ENCODE measurements at regions not wholly inside any gene's neighbourhood (a gene's known extent, or its start where the extent isn't known, plus 50 kb on each side); places are given as distances from the start of the nearest gene placed in this dataset.

DNA sequence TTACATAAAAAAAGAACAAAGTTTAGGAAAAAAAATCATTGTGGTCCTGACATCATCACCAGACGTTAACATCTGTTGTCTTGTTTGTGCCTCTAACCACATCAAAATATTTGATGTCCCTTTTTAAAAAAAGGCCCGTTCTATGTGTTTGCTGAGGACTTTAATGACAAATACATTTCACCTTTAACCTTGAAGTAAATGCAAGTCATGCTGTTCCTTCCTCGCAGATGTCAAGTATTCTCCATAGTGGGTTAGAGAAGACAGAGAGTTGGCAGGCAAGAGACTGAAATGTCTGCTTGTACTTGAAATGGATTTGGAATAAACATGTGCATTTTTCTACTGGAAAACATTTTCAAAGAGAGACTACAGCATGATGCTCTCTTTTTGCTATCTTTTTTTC lies 134.9 kb downstream of the FGF9 start:
- H3K27me3 ChIP-seq (ENCODE audit: insufficient read depth, low read depth), result peaks cover 10% of the 10 kb centered on the region; the same call in 1 of the 2 replicates
- intact Hi-C loops (cut with micrococcal nuclease; ENCODE audit: unreplicated experiment), result no loop called here
- no peak overlapping the region for H3K27ac ChIP-seq
- no peak overlapping the region for H2AFZ ChIP-seq
- H3K4me1 ChIP-seq (replicated peaks; ENCODE audit: insufficient read depth), result no peaks in the 10 kb centered on the region
- ChIA-PET CTCF (no interaction called here), POLR2A (ENCODE audit: unreplicated experiment) (no interaction called here)
- H3K79me2 ChIP-seq (ENCODE audit: low read depth), result no peaks in the 10 kb centered on the region
- no peaks in the 10 kb centered on the region for H3K36me3 ChIP-seq (ENCODE audit: low read depth)
- no peaks in the 10 kb centered on the region for H3K9me2 ChIP-seq (ENCODE audit: insufficient read depth)
- no peak for TF ChIP-seq EZH2 (IDR thresholded peaks at IDR 0.05; ENCODE audit: low read depth)
- TF ChIP-seq, protein P1, sequence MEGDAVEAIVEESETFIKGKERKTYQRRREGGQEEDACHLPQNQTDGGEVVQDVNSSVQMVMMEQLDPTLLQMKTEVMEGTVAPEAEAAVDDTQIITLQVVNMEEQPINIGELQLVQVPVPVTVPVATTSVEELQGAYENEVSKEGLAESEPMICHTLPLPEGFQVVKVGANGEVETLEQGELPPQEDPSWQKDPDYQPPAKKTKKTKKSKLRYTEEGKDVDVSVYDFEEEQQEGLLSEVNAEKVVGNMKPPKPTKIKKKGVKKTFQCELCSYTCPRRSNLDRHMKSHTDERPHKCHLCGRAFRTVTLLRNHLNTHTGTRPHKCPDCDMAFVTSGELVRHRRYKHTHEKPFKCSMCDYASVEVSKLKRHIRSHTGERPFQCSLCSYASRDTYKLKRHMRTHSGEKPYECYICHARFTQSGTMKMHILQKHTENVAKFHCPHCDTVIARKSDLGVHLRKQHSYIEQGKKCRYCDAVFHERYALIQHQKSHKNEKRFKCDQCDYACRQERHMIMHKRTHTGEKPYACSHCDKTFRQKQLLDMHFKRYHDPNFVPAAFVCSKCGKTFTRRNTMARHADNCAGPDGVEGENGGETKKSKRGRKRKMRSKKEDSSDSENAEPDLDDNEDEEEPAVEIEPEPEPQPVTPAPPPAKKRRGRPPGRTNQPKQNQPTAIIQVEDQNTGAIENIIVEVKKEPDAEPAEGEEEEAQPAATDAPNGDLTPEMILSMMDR (conservative IDR thresholded peaks at IDR 0.05), result no peak
- no peaks in the 10 kb centered on the region for H3K9me3 ChIP-seq (ENCODE audit: insufficient read depth, low read depth)
- BruUV-seq (replicated peaks), result no TSS peak
- no peaks in the 10 kb centered on the region for H4K20me1 ChIP-seq (ENCODE audit: insufficient read depth)
- no peaks in the 10 kb centered on the region for H3F3A ChIP-seq (ENCODE audit: insufficient read depth, low read depth)
- no peak overlapping the region for H3K4me3 ChIP-seq
- no peak for DNase-seq
- no peak overlapping the region for H3K4me2 ChIP-seq

DNA sequence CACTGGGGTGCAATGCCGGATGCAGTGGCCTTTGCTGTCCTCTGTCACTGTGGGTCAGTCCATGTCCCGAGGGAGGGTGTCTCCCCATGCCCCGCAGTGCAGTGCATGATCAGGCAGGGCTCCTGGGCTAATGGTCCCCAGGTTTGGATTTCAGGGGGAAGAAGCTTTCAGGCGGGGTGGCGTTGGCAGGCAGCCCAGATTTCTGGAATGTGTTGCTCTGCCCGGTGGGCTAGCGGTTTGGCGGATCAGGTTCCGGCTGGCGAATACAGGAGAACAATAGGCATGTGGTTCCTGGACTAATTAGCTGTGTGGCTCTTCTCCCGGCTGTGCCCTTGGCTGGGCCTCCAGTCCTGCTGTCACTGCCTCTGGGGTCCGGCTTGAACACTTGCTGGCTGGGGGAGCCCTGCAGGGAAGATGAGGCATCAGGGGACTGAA lies 141.3 kb downstream of the FGF9 start:
- Histone ChIP-seq H3K36me3 (ENCODE audit: low read depth) (no peaks in the 10 kb centered on the region), H4K20me1 (ENCODE audit: insufficient read depth) (no peaks in the 10 kb centered on the region), H3K79me2 (ENCODE audit: low read depth) (no peaks in the 10 kb centered on the region), H3K4me2 (no peak overlapping the region), H2AFZ (no peak overlapping the region), H3K4me1 (replicated peaks; ENCODE audit: insufficient read depth) (no peaks in the 10 kb centered on the region), H3K9me3 (ENCODE audit: insufficient read depth, low read depth) (no peaks in the 10 kb centered on the region), H3K4me3 (no peak overlapping the region), H3K27ac (no peak overlapping the region), H3F3A (ENCODE audit: insufficient read depth, low read depth) (no peaks in the 10 kb centered on the region), H3K27me3 (ENCODE audit: insufficient read depth, low read depth) (peaks cover 70% of the 10 kb centered on the region), H3K9me2 (ENCODE audit: insufficient read depth) (no peaks in the 10 kb centered on the region)
- TF ChIP-seq, protein P1 (conservative IDR thresholded peaks at IDR 0.05), result no peak
- no peak for TF ChIP-seq EZH2 (IDR thresholded peaks at IDR 0.05; ENCODE audit: low read depth)
- ChIA-PET POLR2A (ENCODE audit: unreplicated experiment) (no interaction called here), CTCF (no interaction called here)
- intact Hi-C loops (cut with micrococcal nuclease; ENCODE audit: unreplicated experiment), result no loop called here
- DNase-seq, result no peak
- no TSS peak for BruUV-seq (replicated peaks)

DNA sequence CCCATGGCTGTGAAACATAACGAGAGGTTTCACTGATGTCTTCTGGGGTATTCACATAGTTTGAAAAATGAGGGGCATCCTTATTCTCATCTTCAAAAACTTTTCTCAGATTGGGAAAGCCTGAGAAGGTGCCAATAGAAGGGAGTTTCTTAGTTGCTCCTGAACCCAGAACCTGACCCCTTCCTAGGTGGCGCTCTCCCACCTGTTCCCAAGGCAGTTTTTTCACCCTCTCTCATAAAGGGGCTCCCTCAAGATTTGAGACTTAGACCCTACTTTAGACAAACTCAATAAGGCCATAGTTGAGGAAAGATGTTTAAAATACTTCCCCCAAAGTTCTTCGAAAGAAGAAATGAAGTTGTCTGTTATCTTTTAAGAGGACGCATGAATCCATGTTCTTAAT lies 142.2 kb downstream of the FGF9 start:
- Histone ChIP-seq H3K9me2 (ENCODE audit: insufficient read depth) (no peaks in the 10 kb centered on the region), H3K4me1 (replicated peaks; ENCODE audit: insufficient read depth) (no peaks in the 10 kb centered on the region), H3K27ac (no peak overlapping the region), H3K36me3 (ENCODE audit: low read depth) (no peaks in the 10 kb centered on the region), H3F3A (ENCODE audit: insufficient read depth, low read depth) (no peaks in the 10 kb centered on the region), H2AFZ (no peak overlapping the region), H3K27me3 (ENCODE audit: insufficient read depth, low read depth) (peaks cover 76% of the 10 kb centered on the region), H3K79me2 (ENCODE audit: low read depth) (no peaks in the 10 kb centered on the region), H3K4me3 (no peak overlapping the region), H4K20me1 (ENCODE audit: insufficient read depth) (no peaks in the 10 kb centered on the region), H3K9me3 (ENCODE audit: insufficient read depth, low read depth) (no peaks in the 10 kb centered on the region), H3K4me2 (no peak overlapping the region)
- ChIA-PET POLR2A (ENCODE audit: unreplicated experiment) (no interaction called here), CTCF (no interaction called here)
- TF ChIP-seq, protein P1 (conservative IDR thresholded peaks at IDR 0.05), result no peak
- TF ChIP-seq EZH2 (IDR thresholded peaks at IDR 0.05; ENCODE audit: low read depth), result no peak
- intact Hi-C loops (cut with micrococcal nuclease; ENCODE audit: unreplicated experiment), result no loop called here
- BruUV-seq (replicated peaks), result no TSS peak
- no peak for DNase-seq
